Chondrocyte (in vitro differentiated cells): ENCODE measurements at regions not wholly inside any gene's neighbourhood (a gene's known extent, or its start where the extent isn't known, plus 50 kb on each side); places are given as distances from the start of the nearest gene placed in this dataset.

Experiments used
- DNase-seq: peaks from one replicate; pipeline ENCODE4 v3.0.0; 2021; ENCODE audit warnings: mixed read lengths, low spot score
- H3K27ac Mint-ChIP-seq: one replicate; pipeline ENCODE4 v1.8.0; 2021; ENCODE audit warnings: mild to moderate bottlenecking, moderate library complexity, mixed read lengths; ENCODE audit not compliant: unreplicated experiment
- H3K27me3 Mint-ChIP-seq: 2 replicates; pipeline ENCODE4 v1.8.0; 2021; ENCODE audit warnings: low read depth, mixed read lengths
- H3K36me3 Mint-ChIP-seq: 2 replicates; pipeline ENCODE4 v1.8.0; 2021; ENCODE audit warnings: low read depth, mixed read lengths
- H3K4me1 Mint-ChIP-seq: 2 replicates; pipeline ENCODE4 v1.8.0; 2021; ENCODE audit warnings: low read depth, mild to moderate bottlenecking, mixed read lengths
- H3K4me3 Mint-ChIP-seq: one replicate; pipeline ENCODE4 v1.8.0; 2021; ENCODE audit warnings: mild to moderate bottlenecking, moderate library complexity, mixed read lengths; ENCODE audit not compliant: unreplicated experiment
- H3K9me3 Mint-ChIP-seq: 2 replicates; pipeline ENCODE4 v1.8.0; 2021; ENCODE audit warnings: low read depth, mixed read lengths
- CTCF ChIP-seq: fragments of 200-600 bp; sonication (generic); IDR thresholded peaks from 2 replicates; pipeline ENCODE4 v1.5.0; 2021; ENCODE audit warnings: antibody characterized with exemption, mild to moderate bottlenecking, moderate library complexity

- H3K4me1 Mint-ChIP-seq: no peaks in the 10 kb centered on the region
- no peak overlapping the region for H3K27ac Mint-ChIP-seq
- no peak for DNase-seq
- H3K36me3 Mint-ChIP-seq: peaks cover 1% of the 10 kb centered on the region
- H3K4me3 Mint-ChIP-seq: no peak overlapping the region
- H3K27me3 Mint-ChIP-seq: peaks cover 7% of the 10 kb centered on the region
- no peaks in the 10 kb centered on the region for H3K9me3 Mint-ChIP-seq
- no peak for TF ChIP-seq CTCF
Observed at GRCh38 chr7:156172638-156173037, 360.4 kb upstream of the SHH start.

GRCh38 chr7:156169474-156170370 lies 357.5 kb upstream of the SHH start:
- no peaks in the 10 kb centered on the region for H3K9me3 Mint-ChIP-seq
- H3K4me1 Mint-ChIP-seq: no peaks in the 10 kb centered on the region
- TF ChIP-seq CTCF: no peak
- H3K36me3 Mint-ChIP-seq: peaks cover 1% of the 10 kb centered on the region
- no peak overlapping the region for H3K27ac Mint-ChIP-seq
- no peak overlapping the region for H3K4me3 Mint-ChIP-seq
- peaks cover 16% of the 10 kb centered on the region for H3K27me3 Mint-ChIP-seq
- no peak for DNase-seq

- TF ChIP-seq CTCF: no peak
- no peaks in the 10 kb centered on the region for H3K4me1 Mint-ChIP-seq
- H3K4me3 Mint-ChIP-seq: no peak overlapping the region
- peaks cover 15% of the 10 kb centered on the region for H3K27me3 Mint-ChIP-seq
- no peaks in the 10 kb centered on the region for H3K36me3 Mint-ChIP-seq
- no peak overlapping the region for H3K27ac Mint-ChIP-seq
- no peak for DNase-seq
- no peaks in the 10 kb centered on the region for H3K9me3 Mint-ChIP-seq
Observed at GRCh38 chr7:156168434-156168833, 356.2 kb upstream of the SHH start.

GRCh38 chr7:156167987-156168386 lies 355.7 kb upstream of the SHH start:
- Mint-ChIP-seq H3K27ac (no peak overlapping the region), H3K36me3 (no peaks in the 10 kb centered on the region), H3K9me3 (no peaks in the 10 kb centered on the region), H3K4me3 (no peak overlapping the region), H3K27me3 (peaks cover 14% of the 10 kb centered on the region), H3K4me1 (no peaks in the 10 kb centered on the region)
- DNase-seq: no peak
- TF ChIP-seq CTCF: no peak

- H3K27me3 Mint-ChIP-seq: peaks cover 16% of the 10 kb centered on the region
- no peak for TF ChIP-seq CTCF
Observed at GRCh38 chr7:156167417-156167807, 355.1 kb upstream of the SHH start.

More at GRCh38 chr7:156167417-156167807, 355.1 kb upstream of the SHH start:
- H3K36me3 Mint-ChIP-seq: no peaks in the 10 kb centered on the region
- no peak overlapping the region for H3K27ac Mint-ChIP-seq
- no peaks in the 10 kb centered on the region for H3K4me1 Mint-ChIP-seq
- DNase-seq: no peak
- no peak overlapping the region for H3K4me3 Mint-ChIP-seq
- H3K9me3 Mint-ChIP-seq: no peaks in the 10 kb centered on the region
